Panc1 (cell line): ENCODE measurements at regions not wholly inside any gene's neighbourhood (a gene's known extent, or its start where the extent isn't known, plus 50 kb on each side); places are given as distances from the start of the nearest gene placed in this dataset.

Experiments
- ATAC-seq: fragments of 200-7000 bp; cut with Tn5 transposase; 2 replicates; pipeline ENCODE4 v1.9.1; 2020; ENCODE audit warnings: mild to moderate bottlenecking, moderate library complexity
- BruUV-seq: library from RNA; stranded (reverse); fragments of 400-500 nt; replicated peaks from 2 replicates; lab custom pipeline; 2021; lab: Mats Ljungman, UMichigan
- CTCF ChIA-PET: fragments of 300-600 bp; sonication (Branson Sonifier 250); formaldehyde crosslinking; loops from one replicate; lab custom pipeline; 2022; ENCODE audit warnings: antibody characterized with exemption; lab: Charles Lee
- POLR2A ChIA-PET: fragments of 300-600 bp; sonication (Branson Sonifier 250); formaldehyde crosslinking; loops from one replicate; lab custom pipeline; 2022; ENCODE audit warnings: antibody characterized with exemption; lab: Charles Lee
- DNase-seq: peaks from one replicate; pipeline ENCODE4 v3.0.0-alpha.2; 2010; ENCODE audit warnings: low read depth, low spot score
- H3K27ac ChIP-seq: 2 replicates; pipeline ENCODE4 v1.5.1; 2011; ENCODE audit warnings: mild to moderate bottlenecking, low read length, inconsistent platforms
- H3K27me3 ChIP-seq: fragments of 200-500 bp; sonication (Bioruptor generic); 2 replicates; pipeline ENCODE4 v1.6.0; 2014; ENCODE audit warnings: low read length, inconsistent platforms; ENCODE audit not compliant: control insufficient read depth, insufficient read depth
- H3K36me3 ChIP-seq: fragments of 200-500 bp; sonication (Bioruptor generic); 2 replicates; pipeline ENCODE4 v1.5.1; 2014; ENCODE audit warnings: inconsistent platforms, mild to moderate bottlenecking, low read length, moderate library complexity; ENCODE audit not compliant: control insufficient read depth, insufficient read depth
- H3K4me1 ChIP-seq: 2 replicates; pipeline ENCODE4 v1.5.1; 2011; ENCODE audit warnings: inconsistent platforms, mild to moderate bottlenecking, low read length, moderate library complexity; ENCODE audit not compliant: control insufficient read depth, insufficient read depth
- H3K4me3 ChIP-seq, 2 experiments: 2 replicates each; pipeline ENCODE4 v1.5.1; 2011 to 2012; ENCODE audit warnings: low read depth in 2 of 2, low read length in 2 of 2, mild to moderate bottlenecking in 2 of 2, inconsistent platforms in 1 of 2, moderate library complexity in 1 of 2
- H3K9me3 ChIP-seq: fragments of 200-500 bp; sonication (Bioruptor generic); 2 replicates; pipeline ENCODE4 v1.5.1; 2014; ENCODE audit warnings: low read depth, mild to moderate bottlenecking, inconsistent platforms, low read length, moderate library complexity; ENCODE audit not compliant: control insufficient read depth, insufficient read depth
- CTCF ChIP-seq: fragments of 450-650 bp; IDR thresholded peaks from 2 replicates; pipeline ENCODE4 v1.5.1; 2017; ENCODE audit warnings: mild to moderate bottlenecking
- POLR2AphosphoS5 ChIP-seq: IDR thresholded peaks from 2 replicates; pipeline ENCODE4 v1.6.1; 2012; ENCODE audit warnings: mild to moderate bottlenecking, low read depth, low read length, moderate library complexity
- REST ChIP-seq, 2 experiments: IDR thresholded peaks; 2 replicates each; pipeline ENCODE4 v1.6.1; 2011 to 2012; ENCODE audit warnings: low read depth in 2 of 2, control low read depth in 1 of 2, low read length in 1 of 2, mild to moderate bottlenecking in 1 of 2, moderate library complexity in 1 of 2; ENCODE audit not compliant: insufficient read depth in 1 of 2
- SIN3A ChIP-seq: IDR thresholded peaks from 2 replicates; pipeline ENCODE4 v1.6.1; 2012; ENCODE audit warnings: low read depth, mild to moderate bottlenecking, low read length, moderate library complexity, borderline replicate concordance; ENCODE audit not compliant: insufficient read depth
- TCF7L2 ChIP-seq: IDR thresholded peaks from 2 replicates; pipeline ENCODE4 v1.6.1; 2011; ENCODE audit warnings: mild to moderate bottlenecking, low read depth, low read length, inconsistent platforms
- in situ Hi-C: cut with HindIII; loops from 2 replicates; pipeline ENCODE4 v1.10.0; 2016; ENCODE audit warnings: low sequenced_read_pairs, low pct_unique_long_range_greater_than_20kb
- intact Hi-C: fragments of 100-400 bp; cut with micrococcal nuclease; formaldehyde crosslinking; loops from one replicate; pipeline ENCODE4 v1.10.0; 2022; ENCODE audit not compliant: unreplicated experiment

GRCh38 chr10:65292551-65292950 is 1633.3 kb upstream of the LRRTM3 start:
- no peak overlapping the region for H3K27ac ChIP-seq
- no peak for TF ChIP-seq TCF7L2
- POLR2A ChIA-PET: no interaction called here
- in situ Hi-C loops (no loop called here), intact Hi-C loops (no loop called here)
- no peak overlapping the region for H3K4me3 ChIP-seq
- CTCF ChIA-PET: no interaction called here
- no TSS peak for BruUV-seq
- H3K9me3 ChIP-seq: no peaks in the 10 kb centered on the region
- no peak for ATAC-seq
- H3K4me1 ChIP-seq: 0 out of 2 replicates have a peak, but pooled peaks cover 5% of the 10 kb centered on the region
- no peaks in the 10 kb centered on the region for H3K36me3 ChIP-seq
- no peaks in the 10 kb centered on the region for H3K27me3 ChIP-seq
- no peak for DNase-seq

- no TSS peak for BruUV-seq
- in situ Hi-C loops: no loop called here
Observed at GRCh38 chr10:65294329-65294728, 1631.5 kb upstream of the LRRTM3 start.

More at GRCh38 chr10:65294329-65294728, 1631.5 kb upstream of the LRRTM3 start:
- no peak overlapping the region for H3K27ac ChIP-seq
- intact Hi-C loops: no loop called here
- TF ChIP-seq CTCF (no peak), REST (IDR thresholded peaks at IDR 0.05; ENCODE audit: insufficient read depth in 1 of 2, low read depth in 2 of 2, low read length in 1 of 2) (no peak), TCF7L2 (no peak), SIN3A (no peak), POLR2AphosphoS5 (no peak)
- 0 out of 2 replicates have a peak, but pooled peaks cover 5% of the 10 kb centered on the region for H3K4me1 ChIP-seq
- no peaks in the 10 kb centered on the region for H3K9me3 ChIP-seq
- H3K4me3 ChIP-seq: no peak overlapping the region
- no peak for ATAC-seq
- H3K36me3 ChIP-seq: no peaks in the 10 kb centered on the region
- ChIA-PET POLR2A (no interaction called here), CTCF (no interaction called here)
- DNase-seq: no peak
- no peaks in the 10 kb centered on the region for H3K27me3 ChIP-seq
